ENCODE measurements at regions not wholly inside any gene's neighbourhood (a gene's known extent, or its start where the extent isn't known, plus 50 kb on each side); places are given as distances from the start of the nearest gene placed in this dataset.

GRCh38 chr3:195010551-195011100 is 260.3 kb downstream of the XXYLT1 start:
- H3K9me2 ChIP-seq (replicated peaks; ENCODE audit: low read depth, low read length), result no peaks in the 10 kb centered on the region
- peaks cover 40% of the 10 kb centered on the region for H3K4me1 ChIP-seq (ENCODE audit: insufficient read depth, low read length, poor library complexity, severe bottlenecking)
- H3K36me3 ChIP-seq (ENCODE audit: insufficient read depth, low read length), result no peaks in the 10 kb centered on the region
- H3K4me2 ChIP-seq (ENCODE audit: low read depth, low read length, poor library complexity, severe bottlenecking), result no peak overlapping the region
- no peak overlapping the region for H2AFZ ChIP-seq (ENCODE audit: low read length)
- H3K79me2 ChIP-seq (ENCODE audit: insufficient read depth, low read length), result no peaks in the 10 kb centered on the region
- no peak overlapping the region for H3K9ac ChIP-seq (ENCODE audit: low read depth, low read length, poor library complexity, severe bottlenecking)
- no peaks in the 10 kb centered on the region for H3F3A ChIP-seq (ENCODE audit: low read depth)
- no peaks in the 10 kb centered on the region for H4K20me1 ChIP-seq (ENCODE audit: insufficient read depth, low read length, poor library complexity, severe bottlenecking)
- H3K27me3 ChIP-seq (ENCODE audit: insufficient read depth, low read length, poor library complexity, severe bottlenecking), result no peaks in the 10 kb centered on the region
- H3K4me3 ChIP-seq (ENCODE audit: low read length, poor library complexity, severe bottlenecking), result no peak overlapping the region
- H3K9me3 ChIP-seq (ENCODE audit: insufficient read depth, low read depth, low read length), result no peaks in the 10 kb centered on the region
- TF ChIP-seq EZH2phosphoT487 (IDR thresholded peaks at IDR 0.05; ENCODE audit: borderline replicate concordance) (no peak), CTCF (conservative IDR thresholded peaks at IDR 0.05; ENCODE audit: low read length) (no peak)

- Histone ChIP-seq H3K27me3 (ENCODE audit: insufficient read depth, low read length, poor library complexity, severe bottlenecking) (no peaks in the 10 kb centered on the region), H3K4me2 (ENCODE audit: low read depth, low read length, poor library complexity, severe bottlenecking) (no peak overlapping the region)
- TF ChIP-seq EZH2phosphoT487 (IDR thresholded peaks at IDR 0.05; ENCODE audit: borderline replicate concordance) (no peak), CTCF (conservative IDR thresholded peaks at IDR 0.05; ENCODE audit: low read length) (peak; percentile 41)
Observed at GRCh38 chr3:195011231-195011834, 259.6 kb downstream of the XXYLT1 start.

GRCh38 chr3:195012100-195012499 is 258.9 kb downstream of the XXYLT1 start:
- Histone ChIP-seq H4K20me1 (ENCODE audit: insufficient read depth, low read length, poor library complexity, severe bottlenecking) (no peaks in the 10 kb centered on the region), H3K9ac (ENCODE audit: low read depth, low read length, poor library complexity, severe bottlenecking) (no peak overlapping the region), H3K4me1 (ENCODE audit: insufficient read depth, low read length, poor library complexity, severe bottlenecking) (peaks cover 40% of the 10 kb centered on the region), H3K36me3 (ENCODE audit: insufficient read depth, low read length) (no peaks in the 10 kb centered on the region), H3K27me3 (ENCODE audit: insufficient read depth, low read length, poor library complexity, severe bottlenecking) (no peaks in the 10 kb centered on the region), H2AFZ (ENCODE audit: low read length) (no peak overlapping the region), H3K4me3 (ENCODE audit: low read length, poor library complexity, severe bottlenecking) (no peak overlapping the region), H3K4me2 (ENCODE audit: low read depth, low read length, poor library complexity, severe bottlenecking) (no peak overlapping the region), H3K9me2 (replicated peaks; ENCODE audit: low read depth, low read length) (no peaks in the 10 kb centered on the region), H3F3A (ENCODE audit: low read depth) (no peaks in the 10 kb centered on the region), H3K9me3 (ENCODE audit: insufficient read depth, low read depth, low read length) (no peaks in the 10 kb centered on the region), H3K79me2 (ENCODE audit: insufficient read depth, low read length) (no peaks in the 10 kb centered on the region)
- TF ChIP-seq CTCF (conservative IDR thresholded peaks at IDR 0.05; ENCODE audit: low read length) (no peak), EZH2phosphoT487 (IDR thresholded peaks at IDR 0.05; ENCODE audit: borderline replicate concordance) (no peak)

More at GRCh38 chr3:195011231-195011834, 259.6 kb downstream of the XXYLT1 start:
- H3K4me3 ChIP-seq (ENCODE audit: low read length, poor library complexity, severe bottlenecking), result no peak overlapping the region
- no peaks in the 10 kb centered on the region for H3K9me3 ChIP-seq (ENCODE audit: insufficient read depth, low read depth, low read length)
- no peaks in the 10 kb centered on the region for H3K36me3 ChIP-seq (ENCODE audit: insufficient read depth, low read length)
- H3K79me2 ChIP-seq (ENCODE audit: insufficient read depth, low read length), result no peaks in the 10 kb centered on the region
- no peaks in the 10 kb centered on the region for H3K9me2 ChIP-seq (replicated peaks; ENCODE audit: low read depth, low read length)
- H2AFZ ChIP-seq (ENCODE audit: low read length), result no peak overlapping the region
- H3F3A ChIP-seq (ENCODE audit: low read depth), result no peaks in the 10 kb centered on the region
- peaks cover 40% of the 10 kb centered on the region for H3K4me1 ChIP-seq (ENCODE audit: insufficient read depth, low read length, poor library complexity, severe bottlenecking)
- H3K9ac ChIP-seq (ENCODE audit: low read depth, low read length, poor library complexity, severe bottlenecking), result no peak overlapping the region
- H4K20me1 ChIP-seq (ENCODE audit: insufficient read depth, low read length, poor library complexity, severe bottlenecking), result no peaks in the 10 kb centered on the region

Data from Loucy (cell line).